ENCODE measurements at regions not wholly inside any gene's neighbourhood (a gene's known extent, or its start where the extent isn't known, plus 50 kb on each side); places are given as distances from the start of the nearest gene placed in this dataset.
A peak's percentile ranks its signal among the peaks of the same experiment; 100 is the strongest.

DNA sequence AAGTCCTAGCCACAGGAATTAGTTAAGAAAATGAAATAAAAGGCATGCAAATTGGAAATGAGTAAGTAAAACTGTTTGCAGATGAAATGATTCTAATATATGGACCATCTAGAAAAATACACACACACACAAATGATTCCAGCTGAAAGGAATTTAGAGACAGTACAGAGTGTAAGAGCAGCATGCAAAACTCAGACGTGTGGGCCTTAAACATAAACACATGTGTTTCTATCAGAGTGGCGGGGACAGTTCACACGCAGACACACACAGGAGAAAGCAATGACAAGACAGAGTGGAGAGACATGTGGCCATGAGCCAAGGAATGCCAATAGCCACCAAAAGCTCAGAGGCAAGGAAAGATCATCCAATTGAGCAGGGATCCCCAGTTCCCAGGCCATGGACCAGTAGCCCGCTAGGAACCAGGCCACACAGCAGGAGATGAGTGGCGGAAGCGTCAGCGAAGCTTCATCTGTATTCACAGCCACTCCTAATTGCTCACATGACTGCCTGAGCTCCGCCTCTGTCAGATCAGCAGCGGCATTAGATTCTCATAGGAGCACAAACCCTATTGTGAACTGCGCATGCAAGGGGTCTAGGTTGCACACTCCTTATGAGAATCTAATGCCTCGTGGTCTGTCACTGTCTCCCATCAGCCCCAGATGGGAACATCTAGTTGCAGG, 155.4 kb downstream of the ARL4C start:
- H4K20me1 ChIP-seq (ENCODE audit: control insufficient read depth, extremely low read depth, insufficient read depth, low read length): no peaks in the 10 kb centered on the region
- TF ChIP-seq, protein P1, sequence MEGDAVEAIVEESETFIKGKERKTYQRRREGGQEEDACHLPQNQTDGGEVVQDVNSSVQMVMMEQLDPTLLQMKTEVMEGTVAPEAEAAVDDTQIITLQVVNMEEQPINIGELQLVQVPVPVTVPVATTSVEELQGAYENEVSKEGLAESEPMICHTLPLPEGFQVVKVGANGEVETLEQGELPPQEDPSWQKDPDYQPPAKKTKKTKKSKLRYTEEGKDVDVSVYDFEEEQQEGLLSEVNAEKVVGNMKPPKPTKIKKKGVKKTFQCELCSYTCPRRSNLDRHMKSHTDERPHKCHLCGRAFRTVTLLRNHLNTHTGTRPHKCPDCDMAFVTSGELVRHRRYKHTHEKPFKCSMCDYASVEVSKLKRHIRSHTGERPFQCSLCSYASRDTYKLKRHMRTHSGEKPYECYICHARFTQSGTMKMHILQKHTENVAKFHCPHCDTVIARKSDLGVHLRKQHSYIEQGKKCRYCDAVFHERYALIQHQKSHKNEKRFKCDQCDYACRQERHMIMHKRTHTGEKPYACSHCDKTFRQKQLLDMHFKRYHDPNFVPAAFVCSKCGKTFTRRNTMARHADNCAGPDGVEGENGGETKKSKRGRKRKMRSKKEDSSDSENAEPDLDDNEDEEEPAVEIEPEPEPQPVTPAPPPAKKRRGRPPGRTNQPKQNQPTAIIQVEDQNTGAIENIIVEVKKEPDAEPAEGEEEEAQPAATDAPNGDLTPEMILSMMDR (conservative IDR thresholded peaks at IDR 0.05 in 1 of 2, IDR thresholded peaks at IDR 0.05 in 1 of 2; ENCODE audit: low read depth in 1 of 2, low read length in 2 of 2): no peak
- H3K4me3 ChIP-seq (replicated peaks in 1 of 4; ENCODE audit: control extremely low read depth in 1 of 4, insufficient read depth in 1 of 4, low read depth in 3 of 4, low read length in 4 of 4): no peak overlapping the region
- no peaks in the 10 kb centered on the region for H3K4me1 ChIP-seq (ENCODE audit: control insufficient read depth, extremely low read depth, insufficient read depth, low read length)
- H3K27ac ChIP-seq (ENCODE audit: insufficient read depth, low read length): no peak overlapping the region
- H3K27me3 ChIP-seq (ENCODE audit: control insufficient read depth, insufficient read depth, low read length): no peaks in the 10 kb centered on the region
- no peak overlapping the region for H2AFZ ChIP-seq (ENCODE audit: low read length)
- H3K9me3 ChIP-seq (ENCODE audit: control insufficient read depth, insufficient read depth, low read depth, low read length): no peaks in the 10 kb centered on the region
- H3K4me2 ChIP-seq (ENCODE audit: extremely low read depth, insufficient read depth, low read length): no peak overlapping the region
- DNase-seq (ENCODE audit: low read depth in 2 of 2): peak in 1 of 2 donors; percentile 39
- H3K9ac ChIP-seq (ENCODE audit: insufficient read depth, low read length): no peak overlapping the region
- no peaks in the 10 kb centered on the region for H3K79me2 ChIP-seq (ENCODE audit: control insufficient read depth, insufficient read depth, low read length)
- H3K36me3 ChIP-seq (ENCODE audit: control insufficient read depth, insufficient read depth, low read length): no peaks in the 10 kb centered on the region

DNA sequence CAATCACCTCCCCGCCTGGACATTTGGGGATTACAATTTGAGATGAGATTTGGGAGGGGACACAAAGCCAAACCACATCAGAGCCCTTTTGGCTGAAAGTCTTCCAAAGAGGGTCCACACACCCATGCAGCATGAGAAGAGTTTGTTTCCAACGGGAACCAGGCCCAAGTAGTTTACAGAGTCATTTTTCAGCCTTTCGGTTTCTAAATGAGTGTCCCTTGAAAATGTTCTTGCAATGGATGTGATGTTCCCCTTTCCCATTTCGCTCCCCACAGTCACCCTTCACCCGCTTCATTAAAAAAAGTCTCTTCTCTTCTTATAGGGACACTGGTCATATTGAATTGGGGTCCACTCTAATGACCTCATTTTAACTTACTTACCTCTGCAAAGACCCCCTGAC, 157.4 kb downstream of the ARL4C start:
- Histone ChIP-seq H4K20me1 (ENCODE audit: control insufficient read depth, extremely low read depth, insufficient read depth, low read length) (no peaks in the 10 kb centered on the region), H3K27me3 (ENCODE audit: control insufficient read depth, insufficient read depth, low read length) (no peaks in the 10 kb centered on the region), H3K9ac (ENCODE audit: insufficient read depth, low read length) (no peak overlapping the region), H2AFZ (ENCODE audit: low read length) (no peak overlapping the region), H3K4me1 (ENCODE audit: control insufficient read depth, extremely low read depth, insufficient read depth, low read length) (no peaks in the 10 kb centered on the region), H3K79me2 (ENCODE audit: control insufficient read depth, insufficient read depth, low read length) (no peaks in the 10 kb centered on the region), H3K4me2 (ENCODE audit: extremely low read depth, insufficient read depth, low read length) (no peak overlapping the region), H3K27ac (ENCODE audit: insufficient read depth, low read length) (no peak overlapping the region), H3K36me3 (ENCODE audit: control insufficient read depth, insufficient read depth, low read length) (no peaks in the 10 kb centered on the region), H3K9me3 (ENCODE audit: control insufficient read depth, insufficient read depth, low read depth, low read length) (no peaks in the 10 kb centered on the region), H3K4me3 (replicated peaks in 1 of 4; ENCODE audit: control extremely low read depth in 1 of 4, insufficient read depth in 1 of 4, low read depth in 3 of 4, low read length in 4 of 4) (no peak overlapping the region)
- TF ChIP-seq, protein P1 (conservative IDR thresholded peaks at IDR 0.05 in 1 of 2, IDR thresholded peaks at IDR 0.05 in 1 of 2; ENCODE audit: low read depth in 1 of 2, low read length in 2 of 2): no peak
- no peak for TF ChIP-seq EZH2 (IDR thresholded peaks at IDR 0.05; ENCODE audit: low read length, missing control alignments)
- no peak for DNase-seq (ENCODE audit: low read depth in 2 of 2)

- Histone ChIP-seq H2AFZ (ENCODE audit: low read length) (no peak overlapping the region), H3K9me3 (ENCODE audit: control insufficient read depth, insufficient read depth, low read depth, low read length) (no peaks in the 10 kb centered on the region), H3K27me3 (ENCODE audit: control insufficient read depth, insufficient read depth, low read length) (no peaks in the 10 kb centered on the region), H3K9ac (ENCODE audit: insufficient read depth, low read length) (no peak overlapping the region), H4K20me1 (ENCODE audit: control insufficient read depth, extremely low read depth, insufficient read depth, low read length) (no peaks in the 10 kb centered on the region), H3K79me2 (ENCODE audit: control insufficient read depth, insufficient read depth, low read length) (no peaks in the 10 kb centered on the region), H3K4me1 (ENCODE audit: control insufficient read depth, extremely low read depth, insufficient read depth, low read length) (no peaks in the 10 kb centered on the region), H3K4me2 (ENCODE audit: extremely low read depth, insufficient read depth, low read length) (no peak overlapping the region), H3K36me3 (ENCODE audit: control insufficient read depth, insufficient read depth, low read length) (no peaks in the 10 kb centered on the region), H3K4me3 (replicated peaks in 1 of 4; ENCODE audit: control extremely low read depth in 1 of 4, insufficient read depth in 1 of 4, low read depth in 3 of 4, low read length in 4 of 4) (no peak overlapping the region), H3K27ac (ENCODE audit: insufficient read depth, low read length) (no peak overlapping the region)
- peak in 1 of 2 donors; percentile 48 for DNase-seq (ENCODE audit: low read depth in 2 of 2)
- TF ChIP-seq, protein P1 (conservative IDR thresholded peaks at IDR 0.05 in 1 of 2, IDR thresholded peaks at IDR 0.05 in 1 of 2; ENCODE audit: low read depth in 1 of 2, low read length in 2 of 2): no peak
These were observed 157.9 kb downstream of the ARL4C start for GRCh38 chr2:234339011-234339410.

Data from fibroblast of lung (primary cell).